ENCODE measurements at regions not wholly inside any gene's neighbourhood (a gene's known extent, or its start where the extent isn't known, plus 50 kb on each side); places are given as distances from the start of the nearest gene placed in this dataset.

DNA sequence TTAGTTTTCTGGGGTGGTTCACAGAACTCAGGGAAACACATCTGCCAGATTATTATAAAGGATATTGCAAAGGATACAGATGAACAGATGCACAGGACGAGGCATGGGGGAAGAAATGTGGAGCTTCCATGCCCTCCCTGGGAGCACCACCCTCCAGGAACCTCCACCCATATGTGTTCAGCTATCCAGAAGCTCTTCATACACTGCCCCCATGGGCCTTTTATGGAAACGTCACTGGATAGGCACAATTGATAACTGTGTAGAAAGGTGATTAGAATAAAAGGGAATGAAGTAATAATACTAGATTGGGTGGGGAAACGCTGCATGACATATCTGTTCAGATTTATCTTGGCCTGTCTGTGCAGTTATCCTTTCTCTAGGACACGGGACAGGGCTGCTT, 357.9 kb downstream of the HS3ST1 start:
- CTCF ChIA-PET = no interaction called here
- no peak for DNase-seq
- no peaks in the 10 kb centered on the region for H3K27me3 ChIP-seq (ENCODE audit: insufficient read depth)
- H2AFZ ChIP-seq (ENCODE audit: low read depth) = no peak overlapping the region
- no peak overlapping the region for H3K4me2 ChIP-seq
- no peaks in the 10 kb centered on the region for H3K4me1 ChIP-seq (ENCODE audit: control insufficient read depth in 1 of 2, insufficient read depth in 2 of 2, low read depth in 1 of 2, low read length in 1 of 2)
- no peak overlapping the region for H3K27ac ChIP-seq (ENCODE audit: low read depth in 2 of 2, low read length in 1 of 2)
- no peaks in the 10 kb centered on the region for H4K20me1 ChIP-seq (ENCODE audit: insufficient read depth)
- WGBS (ENCODE audit: low lambda C conversion rate) = 4% methylated on average over 4 of the region's 4 CpGs
- no peak overlapping the region for H3K9ac ChIP-seq
- no peaks in the 10 kb centered on the region for H3K79me2 ChIP-seq (ENCODE audit: insufficient read depth)
- TF ChIP-seq USF2 (IDR thresholded peaks at IDR 0.05; ENCODE audit: borderline replicate concordance, low read depth, low read length) = no peak
- TF ChIP-seq REST (IDR thresholded peaks at IDR 0.05; ENCODE audit: low read depth, low read length) = no peak
- TF ChIP-seq MXI1 (IDR thresholded peaks at IDR 0.05; ENCODE audit: low read depth, low read length) = no peak
- TF ChIP-seq FOSL2 (IDR thresholded peaks at IDR 0.05; ENCODE audit: borderline replicate concordance, low read depth) = no peak
- H3K9me2 ChIP-seq = no peaks in the 10 kb centered on the region
- H3K36me3 ChIP-seq (replicated peaks in 1 of 2; ENCODE audit: control insufficient read depth in 1 of 2, insufficient read depth in 2 of 2, low read length in 1 of 2) = no peaks in the 10 kb centered on the region
- POLR2A ChIA-PET = no interaction called here
- no peaks in the 10 kb centered on the region for H3K9me3 ChIP-seq
- H3F3A ChIP-seq (replicated peaks; ENCODE audit: insufficient read depth) = no peaks in the 10 kb centered on the region
- H3K4me3 ChIP-seq (ENCODE audit: low read depth in 2 of 2, low read length in 1 of 2) = no peak overlapping the region

GRCh38 chr4:11069581-11070211, 359.0 kb downstream of the HS3ST1 start:
- 0% methylated on average over 2 of the region's 2 CpGs for WGBS (ENCODE audit: low lambda C conversion rate)
- Histone ChIP-seq H3F3A (replicated peaks; ENCODE audit: insufficient read depth) (no peaks in the 10 kb centered on the region), H3K4me3 (ENCODE audit: low read depth in 2 of 2, low read length in 1 of 2) (no peak overlapping the region), H3K4me2 (no peak overlapping the region), H3K9ac (no peak overlapping the region), H3K27me3 (ENCODE audit: insufficient read depth) (no peaks in the 10 kb centered on the region), H4K20me1 (ENCODE audit: insufficient read depth) (no peaks in the 10 kb centered on the region), H3K27ac (ENCODE audit: low read depth in 2 of 2, low read length in 1 of 2) (no peak overlapping the region), H3K4me1 (ENCODE audit: control insufficient read depth in 1 of 2, insufficient read depth in 2 of 2, low read depth in 1 of 2, low read length in 1 of 2) (no peaks in the 10 kb centered on the region), H3K9me2 (no peaks in the 10 kb centered on the region), H3K9me3 (no peaks in the 10 kb centered on the region), H3K36me3 (replicated peaks in 1 of 2; ENCODE audit: control insufficient read depth in 1 of 2, insufficient read depth in 2 of 2, low read length in 1 of 2) (no peaks in the 10 kb centered on the region), H3K79me2 (ENCODE audit: insufficient read depth) (no peaks in the 10 kb centered on the region), H2AFZ (ENCODE audit: low read depth) (no peak overlapping the region)
- POLR2A ChIA-PET = no interaction called here
- CTCF ChIA-PET = no interaction called here
- TF ChIP-seq EZH2phosphoT487 (IDR thresholded peaks at IDR 0.05; ENCODE audit: borderline replicate concordance, low read depth) = no peak
- TF ChIP-seq POLR2AphosphoS5 (IDR thresholded peaks at IDR 0.05; ENCODE audit: low read depth, low read length) = no peak
- TF ChIP-seq, protein P1, sequence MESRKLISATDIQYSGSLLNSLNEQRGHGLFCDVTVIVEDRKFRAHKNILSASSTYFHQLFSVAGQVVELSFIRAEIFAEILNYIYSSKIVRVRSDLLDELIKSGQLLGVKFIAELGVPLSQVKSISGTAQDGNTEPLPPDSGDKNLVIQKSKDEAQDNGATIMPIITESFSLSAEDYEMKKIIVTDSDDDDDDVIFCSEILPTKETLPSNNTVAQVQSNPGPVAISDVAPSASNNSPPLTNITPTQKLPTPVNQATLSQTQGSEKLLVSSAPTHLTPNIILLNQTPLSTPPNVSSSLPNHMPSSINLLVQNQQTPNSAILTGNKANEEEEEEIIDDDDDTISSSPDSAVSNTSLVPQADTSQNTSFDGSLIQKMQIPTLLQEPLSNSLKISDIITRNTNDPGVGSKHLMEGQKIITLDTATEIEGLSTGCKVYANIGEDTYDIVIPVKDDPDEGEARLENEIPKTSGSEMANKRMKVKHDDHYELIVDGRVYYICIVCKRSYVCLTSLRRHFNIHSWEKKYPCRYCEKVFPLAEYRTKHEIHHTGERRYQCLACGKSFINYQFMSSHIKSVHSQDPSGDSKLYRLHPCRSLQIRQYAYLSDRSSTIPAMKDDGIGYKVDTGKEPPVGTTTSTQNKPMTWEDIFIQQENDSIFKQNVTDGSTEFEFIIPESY (IDR thresholded peaks at IDR 0.05; ENCODE audit: borderline replicate concordance, low read depth) = no peak
- no peak for TF ChIP-seq RAD21 (IDR thresholded peaks at IDR 0.05; ENCODE audit: low read length)
- TF ChIP-seq USF2 (IDR thresholded peaks at IDR 0.05; ENCODE audit: borderline replicate concordance, low read depth, low read length) = no peak
- TF ChIP-seq GATA2 (CRISPR knock-in tag; IDR thresholded peaks at IDR 0.05) = no peak
- no peak for TF ChIP-seq SIN3A (IDR thresholded peaks at IDR 0.05; ENCODE audit: borderline replicate concordance, low read depth, low read length)
- TF ChIP-seq ELF1 (IDR thresholded peaks at IDR 0.05) = no peak
- no peak for TF ChIP-seq TAF1 (IDR thresholded peaks at IDR 0.05; ENCODE audit: borderline replicate concordance, low read depth, low read length)
- no peak for TF ChIP-seq NFIC (IDR thresholded peaks at IDR 0.05; ENCODE audit: borderline replicate concordance)
- no peak for TF ChIP-seq SMC3 (IDR thresholded peaks at IDR 0.05; ENCODE audit: low read depth, low read length)
- no peak for TF ChIP-seq RXRA (IDR thresholded peaks at IDR 0.05; ENCODE audit: borderline replicate concordance, low read depth)
- no peak for TF ChIP-seq TEAD4 (IDR thresholded peaks at IDR 0.05; ENCODE audit: borderline replicate concordance, insufficient read depth)
- TF ChIP-seq IRF3 (IDR thresholded peaks at IDR 0.05; ENCODE audit: low read depth, low read length) = no peak
- TF ChIP-seq MXI1 (IDR thresholded peaks at IDR 0.05; ENCODE audit: low read depth, low read length) = no peak
- no peak for TF ChIP-seq RCOR1 (IDR thresholded peaks at IDR 0.05; ENCODE audit: low read length)
- no peak for TF ChIP-seq EP300 (IDR thresholded peaks at IDR 0.05; ENCODE audit: borderline replicate concordance in 1 of 2, low read depth in 1 of 2, low read length in 1 of 2)
- no peak for DNase-seq

Measured in SK-N-SH (cell line).